Limb (tissue), 2 donors: ENCODE measurements at regions not wholly inside any gene's neighbourhood (a gene's known extent, or its start where the extent isn't known, plus 50 kb on each side); places are given as distances from the start of the nearest gene placed in this dataset.
"Not testable (repeated sequence)": the region's sequence is repeated elsewhere in the genome, so short reads cannot be mapped to it uniquely, and the experiment has no call there.

Experiments
- DNase-seq, 2 donors: peaks; one replicate each; pipeline ENCODE4 v3.0.0-alpha.2; 2016; ENCODE audit errors: extremely low spot score in 2 of 2

GRCh38 chr20:29878777-29879442, 1378.6 kb upstream of the DEFB115 start:
- peak in 1 of 2 donors; percentile 35 for DNase-seq

DNA sequence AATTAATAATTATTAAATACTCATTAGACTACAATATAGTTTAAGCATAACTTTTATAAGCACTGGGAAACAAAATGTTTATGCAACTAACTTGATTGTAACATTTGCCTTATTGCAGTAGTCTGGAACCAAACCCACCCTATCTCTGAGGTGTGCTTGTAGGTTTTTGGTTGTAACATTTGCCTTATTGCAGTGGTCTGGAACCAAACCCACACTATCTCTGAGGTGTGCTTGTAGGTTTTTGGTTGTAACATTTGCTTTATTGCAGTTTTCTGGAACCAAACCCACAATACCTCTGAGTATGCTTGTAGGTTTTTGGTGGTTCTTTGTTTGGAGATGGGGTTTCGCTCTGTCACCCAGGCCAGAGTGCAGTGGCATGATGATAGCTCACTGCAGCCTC, 1376.4 kb upstream of the DEFB115 start:
- not testable (repeated sequence) for DNase-seq

DNA sequence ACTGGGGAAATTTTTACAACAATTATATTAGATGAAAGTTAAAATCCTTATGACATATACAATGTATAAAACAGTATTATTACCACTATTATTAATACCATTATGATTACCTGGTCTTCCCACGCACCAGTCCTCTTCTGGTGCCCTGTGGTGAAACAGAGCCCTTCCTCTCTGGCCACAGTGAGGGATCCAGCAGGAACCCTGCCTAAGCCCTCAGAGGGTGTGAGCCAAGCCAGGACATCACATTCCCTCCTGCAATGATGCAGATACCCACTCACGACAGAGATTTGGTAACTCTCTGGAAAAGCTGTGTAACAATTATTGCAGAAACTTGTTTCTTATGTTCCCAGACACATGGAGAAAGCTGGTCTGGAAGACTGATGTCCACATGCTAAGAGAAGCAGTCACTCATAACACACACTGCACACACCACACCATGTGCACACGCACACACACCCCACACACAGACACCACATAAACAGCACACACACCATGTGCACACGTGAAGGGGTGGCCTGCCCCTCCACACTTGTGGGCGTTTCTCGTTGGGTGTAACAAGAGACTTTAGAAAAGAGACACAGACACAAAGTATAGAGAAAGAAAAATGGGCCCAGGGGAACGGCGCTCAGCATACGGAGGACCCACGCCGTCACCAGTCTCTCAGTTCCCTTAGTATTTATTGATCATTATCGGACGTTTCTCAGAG, 1373.8 kb upstream of the DEFB115 start:
- DNase-seq: not testable (repeated sequence)

DNA sequence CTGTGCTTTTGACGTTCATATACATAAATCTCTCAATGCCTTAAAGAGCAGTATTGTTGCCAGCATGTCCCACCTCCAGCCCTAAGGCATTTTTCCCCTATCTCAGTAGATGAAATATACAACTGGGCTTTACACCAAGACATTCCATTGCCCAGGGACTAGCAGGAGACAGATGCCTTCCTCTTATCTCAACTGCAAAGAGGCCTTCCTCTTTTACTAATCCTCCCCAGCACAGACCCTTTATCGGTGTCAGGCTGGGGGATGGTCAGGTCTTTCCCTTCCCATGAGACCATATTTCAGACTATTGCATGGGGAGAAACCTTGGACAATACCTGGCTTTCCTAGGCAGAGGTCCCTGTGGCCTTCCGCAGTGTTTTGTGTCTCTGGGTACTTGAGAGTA, 1373.1 kb upstream of the DEFB115 start:
- DNase-seq: not testable (repeated sequence)

GRCh38 chr20:29885282-29886185, 1371.9 kb upstream of the DEFB115 start:
- DNase-seq: not testable (repeated sequence)

DNA sequence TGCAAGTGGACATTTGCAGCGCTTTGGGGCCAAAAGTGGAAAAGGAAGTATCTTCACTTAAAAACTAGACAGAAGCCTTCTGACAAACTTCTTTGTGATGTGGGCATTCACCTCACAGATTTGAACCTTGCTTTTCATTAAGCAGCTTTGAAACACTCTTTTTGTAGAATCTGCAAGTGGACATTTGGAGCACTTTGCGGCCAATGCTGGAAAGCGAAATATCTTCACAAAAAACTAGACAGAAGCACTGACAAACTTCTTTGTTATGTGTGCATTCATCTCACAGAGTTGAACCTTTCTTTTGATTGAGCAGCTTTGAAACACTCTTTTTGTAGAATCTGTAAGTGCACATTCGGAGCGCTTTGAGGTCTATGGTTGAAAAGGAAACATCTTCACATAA, 1365.9 kb upstream of the DEFB115 start:
- DNase-seq: not testable (repeated sequence)
